MCF 10A (cell line): ENCODE measurements at regions not wholly inside any gene's neighbourhood (a gene's known extent, or its start where the extent isn't known, plus 50 kb on each side); places are given as distances from the start of the nearest gene placed in this dataset.

Experiments used
- BruUV-seq: library from RNA; stranded (reverse); fragments of 400-500 nt; replicated peaks from 2 replicates; lab custom pipeline; 2021; lab: Mats Ljungman, UMichigan
- CTCF ChIA-PET: fragments of 300-600 bp; sonication (Branson Sonifier 250); formaldehyde crosslinking; extraction: SDS; loops from one replicate; lab custom pipeline; 2021; ENCODE audit warnings: antibody characterized with exemption, inconsistent platforms; lab: Yijun Ruan, JAX
- POLR2A ChIA-PET: fragments of 300-600, 350-650 bp; sonication (Branson Sonifier 250); formaldehyde crosslinking; extraction: SDS; loops from one replicate; lab custom pipeline; 2020; ENCODE audit warnings: antibody characterized with exemption, inconsistent platforms; lab: Yijun Ruan, JAX
- DNase-seq: peaks from one replicate; pipeline ENCODE4 v3.0.0-alpha.2; 2018; ENCODE audit not compliant: unreplicated experiment
- H3K27ac Mint-ChIP-seq: one replicate; pipeline ENCODE4 v1.8.0; 2022; ENCODE audit warnings: mild to moderate bottlenecking, low read depth, mixed read lengths; ENCODE audit not compliant: unreplicated experiment
- H3K27me3 Mint-ChIP-seq: one replicate; pipeline ENCODE4 v1.8.0; 2022; ENCODE audit warnings: mixed read lengths; ENCODE audit not compliant: insufficient read depth, unreplicated experiment
- H3K36me3 Mint-ChIP-seq: one replicate; pipeline ENCODE4 v1.8.0; 2022; ENCODE audit warnings: mild to moderate bottlenecking, moderate library complexity, mixed read lengths; ENCODE audit not compliant: insufficient read depth, unreplicated experiment
- H3K4me1 Mint-ChIP-seq: one replicate; pipeline ENCODE4 v1.8.0; 2022; ENCODE audit warnings: mixed read lengths; ENCODE audit not compliant: insufficient read depth, unreplicated experiment
- H3K4me3 Mint-ChIP-seq: one replicate; pipeline ENCODE4 v1.8.0; 2022; ENCODE audit warnings: mild to moderate bottlenecking, moderate library complexity, mixed read lengths; ENCODE audit not compliant: unreplicated experiment
- H3K9me3 Mint-ChIP-seq: one replicate; pipeline ENCODE4 v1.8.0; 2022; ENCODE audit warnings: mixed read lengths; ENCODE audit not compliant: unreplicated experiment
- intact Hi-C: fragments of 100-400 bp; cut with micrococcal nuclease; formaldehyde crosslinking; loops from 2 replicates; pipeline ENCODE4 v1.14.1; 2022
- TF ChIP-seq, protein P1 (sequence below): fragments of 200-600 bp; IDR thresholded peaks from one replicate; pipeline ENCODE4 v1.8.0; 2022; ENCODE audit warnings: antibody characterized with exemption, mild to moderate bottlenecking; ENCODE audit not compliant: unreplicated experiment

DNA sequence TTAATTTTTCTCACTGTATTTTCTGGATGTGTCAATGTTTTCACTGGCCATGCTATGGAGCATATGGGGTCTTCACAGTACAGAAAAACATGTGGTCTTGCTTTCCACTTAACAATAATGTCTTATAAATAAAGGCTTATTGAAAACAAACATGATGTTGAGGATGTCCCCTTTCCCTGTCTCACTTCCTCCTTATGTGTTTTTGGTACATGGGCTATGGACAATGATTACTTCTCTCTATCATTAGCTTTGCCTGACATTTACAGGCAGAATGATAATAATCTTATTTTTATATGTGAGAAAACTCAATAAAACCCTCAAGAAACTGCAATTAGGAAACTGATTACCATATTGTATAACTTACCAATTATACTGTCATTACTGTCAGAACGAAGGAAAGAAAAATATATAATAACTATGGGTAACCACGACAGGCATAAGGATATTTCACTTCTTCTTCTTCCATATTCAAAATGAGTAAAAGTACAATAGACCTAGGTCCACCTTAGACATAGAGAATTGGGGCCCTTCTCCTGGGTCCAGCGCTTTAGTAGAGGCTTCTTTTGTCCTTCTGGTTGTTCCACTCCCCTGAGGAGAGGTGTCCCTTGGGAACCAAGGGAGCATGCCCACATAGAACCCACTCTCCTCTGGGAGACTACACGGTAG, 375.0 kb downstream of the MAN2A1 start:
- no peak overlapping the region for H3K4me3 Mint-ChIP-seq
- no peak for DNase-seq
- POLR2A ChIA-PET: interaction anchor here (3.2 kb wide), 1 partner anchor 23 kb away, joined by 10 read pairs; no protein-coding TSS in a partner anchor

DNA sequence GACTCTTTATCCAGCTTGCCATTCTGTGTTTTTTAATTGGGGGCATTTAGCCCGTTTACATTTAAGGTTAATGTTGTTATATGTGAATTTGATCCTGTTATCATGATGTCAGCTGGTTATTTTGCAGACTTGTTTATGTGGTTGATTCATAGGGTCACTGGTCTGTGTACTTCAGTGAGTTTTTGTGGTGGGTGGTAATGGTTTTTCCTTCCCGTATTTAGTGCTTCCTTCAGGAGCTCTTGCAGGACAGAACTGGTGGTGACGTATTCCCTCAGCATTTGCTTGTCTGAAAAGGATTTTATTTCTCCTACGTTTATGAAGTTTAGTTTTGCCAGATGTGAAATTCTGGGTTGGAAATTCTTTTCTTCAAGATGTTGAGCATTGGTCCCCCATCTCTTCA, 381.1 kb downstream of the MAN2A1 start:
- peaks cover 31% of the 10 kb centered on the region for H3K9me3 Mint-ChIP-seq
- ChIA-PET CTCF (interaction anchor here (1.2 kb wide), 1 partner anchor 26 kb away, joined by 3 read pairs; no protein-coding TSS in a partner anchor), POLR2A (interaction anchor here (1.2 kb wide), 1 partner anchor 22 kb away, joined by 4 read pairs; no protein-coding TSS in a partner anchor)
- H3K27ac Mint-ChIP-seq: no peak overlapping the region
- H3K36me3 Mint-ChIP-seq: no peaks in the 10 kb centered on the region
- TF ChIP-seq, protein P1, sequence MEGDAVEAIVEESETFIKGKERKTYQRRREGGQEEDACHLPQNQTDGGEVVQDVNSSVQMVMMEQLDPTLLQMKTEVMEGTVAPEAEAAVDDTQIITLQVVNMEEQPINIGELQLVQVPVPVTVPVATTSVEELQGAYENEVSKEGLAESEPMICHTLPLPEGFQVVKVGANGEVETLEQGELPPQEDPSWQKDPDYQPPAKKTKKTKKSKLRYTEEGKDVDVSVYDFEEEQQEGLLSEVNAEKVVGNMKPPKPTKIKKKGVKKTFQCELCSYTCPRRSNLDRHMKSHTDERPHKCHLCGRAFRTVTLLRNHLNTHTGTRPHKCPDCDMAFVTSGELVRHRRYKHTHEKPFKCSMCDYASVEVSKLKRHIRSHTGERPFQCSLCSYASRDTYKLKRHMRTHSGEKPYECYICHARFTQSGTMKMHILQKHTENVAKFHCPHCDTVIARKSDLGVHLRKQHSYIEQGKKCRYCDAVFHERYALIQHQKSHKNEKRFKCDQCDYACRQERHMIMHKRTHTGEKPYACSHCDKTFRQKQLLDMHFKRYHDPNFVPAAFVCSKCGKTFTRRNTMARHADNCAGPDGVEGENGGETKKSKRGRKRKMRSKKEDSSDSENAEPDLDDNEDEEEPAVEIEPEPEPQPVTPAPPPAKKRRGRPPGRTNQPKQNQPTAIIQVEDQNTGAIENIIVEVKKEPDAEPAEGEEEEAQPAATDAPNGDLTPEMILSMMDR: no peak
- no peaks in the 10 kb centered on the region for H3K27me3 Mint-ChIP-seq
- no peaks in the 10 kb centered on the region for H3K4me1 Mint-ChIP-seq
- BruUV-seq: no TSS peak
- intact Hi-C loops: no loop called here
- H3K4me3 Mint-ChIP-seq: no peak overlapping the region
- no peak for DNase-seq

More for the DNA sequence above, 375.0 kb downstream of the MAN2A1 start:
- no TSS peak for BruUV-seq
- no peaks in the 10 kb centered on the region for H3K36me3 Mint-ChIP-seq
- no peaks in the 10 kb centered on the region for H3K27me3 Mint-ChIP-seq
- peaks cover 8% of the 10 kb centered on the region for H3K4me1 Mint-ChIP-seq
- peaks cover 9% of the 10 kb centered on the region for H3K9me3 Mint-ChIP-seq
- no peak overlapping the region for H3K27ac Mint-ChIP-seq
- TF ChIP-seq, protein P1: no peak
- intact Hi-C loops: no loop called here
- CTCF ChIA-PET: interaction anchor here (0.8 kb wide), 1 partner anchor 49 kb away, joined by 3 read pairs; no protein-coding TSS in a partner anchor

DNA sequence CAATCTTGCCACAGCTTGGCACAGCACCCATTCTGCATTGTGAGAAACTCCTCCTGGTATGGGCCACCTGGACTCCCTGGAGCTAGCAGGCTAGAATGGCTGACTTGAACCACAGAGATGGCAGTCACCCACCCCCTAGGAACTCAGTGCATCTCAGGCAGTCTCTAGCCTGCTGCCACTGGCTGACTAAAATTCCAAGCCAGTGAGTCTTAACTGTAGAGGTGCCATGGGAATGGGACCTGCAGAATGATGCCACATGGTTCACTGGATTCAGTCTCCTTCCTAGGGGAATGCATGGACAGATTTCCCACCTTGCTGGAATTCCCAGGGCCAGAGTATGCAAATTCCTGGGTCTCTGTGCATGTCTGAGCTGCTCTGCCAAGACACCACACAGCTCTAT, 382.9 kb downstream of the MAN2A1 start:
- no peaks in the 10 kb centered on the region for H3K36me3 Mint-ChIP-seq
- TF ChIP-seq, protein P1: no peak
- no TSS peak for BruUV-seq
- H3K4me1 Mint-ChIP-seq: no peaks in the 10 kb centered on the region
- DNase-seq: no peak
- H3K27ac Mint-ChIP-seq: no peak overlapping the region
- POLR2A ChIA-PET: no interaction called here
- CTCF ChIA-PET: no interaction called here
- no peaks in the 10 kb centered on the region for H3K27me3 Mint-ChIP-seq
- H3K9me3 Mint-ChIP-seq: peaks cover 31% of the 10 kb centered on the region
- intact Hi-C loops: no loop called here
- H3K4me3 Mint-ChIP-seq: no peak overlapping the region

- no peaks in the 10 kb centered on the region for H3K4me1 Mint-ChIP-seq
- no peak overlapping the region for H3K27ac Mint-ChIP-seq
- peaks cover 24% of the 10 kb centered on the region for H3K9me3 Mint-ChIP-seq
- BruUV-seq: no TSS peak
- intact Hi-C loops: no loop called here
- H3K27me3 Mint-ChIP-seq: no peaks in the 10 kb centered on the region
- ChIA-PET POLR2A (interaction anchor here (0.9 kb wide), 1 partner anchor 13 kb away, joined by 6 read pairs; no protein-coding TSS in a partner anchor), CTCF (interaction anchor here (0.7 to 1.3 kb wide), 2 partner anchors 12 to 384 kb away, joined by 3 to 4 read pairs; partner anchors contain the start of gene MAN2A1)
- no peaks in the 10 kb centered on the region for H3K36me3 Mint-ChIP-seq
- DNase-seq: no peak
- H3K4me3 Mint-ChIP-seq: no peak overlapping the region
- TF ChIP-seq, protein P1: no peak
These were observed 383.8 kb downstream of the MAN2A1 start for GRCh38 chr5:110073534-110073933.
